Neural cell (in vitro differentiated cells): ENCODE measurements at regions not wholly inside any gene's neighbourhood (a gene's known extent, or its start where the extent isn't known, plus 50 kb on each side); places are given as distances from the start of the nearest gene placed in this dataset.

Experiments
- H2AFZ ChIP-seq: fragments of 200-600, 300-800 bp; sonication (generic), shearing (Covaris generic); 2 replicates; pipeline ENCODE4 v1.6.0; 2014; ENCODE audit warnings: low read depth, mild to moderate bottlenecking, antibody characterized with exemption, low read length, moderate library complexity
- H3F3A ChIP-seq: fragments of 200-600 bp; shearing (Covaris generic); 2 replicates; pipeline ENCODE4 v1.6.1; 2016; ENCODE audit warnings: mild to moderate bottlenecking, moderate library complexity, mixed read lengths, antibody characterized with exemption, low read length; ENCODE audit not compliant: insufficient read depth, poor library complexity, severe bottlenecking
- H3K27ac ChIP-seq: fragments of 200-600, 300-800 bp; sonication (generic), shearing (Covaris generic); 2 replicates; pipeline ENCODE4 v1.5.1; 2014; ENCODE audit warnings: mild to moderate bottlenecking, low read length, moderate library complexity
- H3K27me3 ChIP-seq: fragments of 300-800, 200-600 bp; sonication (generic), shearing (Covaris generic); 2 replicates; pipeline ENCODE4 v1.6.0; 2014; ENCODE audit warnings: mild to moderate bottlenecking, low read depth, low read length, moderate library complexity; ENCODE audit not compliant: insufficient read depth
- H3K36me3 ChIP-seq: fragments of 300-800, 200-600 bp; sonication (generic), shearing (Covaris generic); 2 replicates; pipeline ENCODE4 v1.5.1; 2014; ENCODE audit warnings: mild to moderate bottlenecking, antibody characterized with exemption, low read length, moderate library complexity; ENCODE audit not compliant: insufficient read depth
- H3K4me2 ChIP-seq: fragments of 300-800, 200-600 bp; sonication (generic), shearing (Covaris generic); 2 replicates; pipeline ENCODE4 v1.6.0; 2014; ENCODE audit warnings: mild to moderate bottlenecking, low read length
- H3K4me3 ChIP-seq: fragments of 300-800, 200-600 bp; sonication (generic), shearing (Covaris generic); 2 replicates; pipeline ENCODE4 v1.5.1; 2014; ENCODE audit warnings: mild to moderate bottlenecking, low read length, moderate library complexity
- H3K79me2 ChIP-seq: fragments of 200-600 bp; shearing (Covaris generic); replicated peaks from 2 replicates; pipeline ENCODE4 v1.6.0; 2014; ENCODE audit warnings: mild to moderate bottlenecking, low read length, moderate library complexity; ENCODE audit not compliant: insufficient read depth
- H3K9ac ChIP-seq: fragments of 300-800, 200-600 bp; sonication (generic), shearing (Covaris generic); 2 replicates; pipeline ENCODE4 v1.6.1; 2016; ENCODE audit warnings: mild to moderate bottlenecking, low read length, mixed read lengths
- H3K9me2 ChIP-seq: fragments of 200-600 bp; shearing (Covaris generic); 2 replicates; pipeline ENCODE4 v1.6.1; 2016; ENCODE audit warnings: mild to moderate bottlenecking, low read length, mixed read lengths; ENCODE audit not compliant: insufficient read depth
- H3K9me3 ChIP-seq: fragments of 200-600, 300-800 bp; sonication (generic), shearing (Covaris generic); 2 replicates; pipeline ENCODE4 v1.6.1; 2016; ENCODE audit warnings: mild to moderate bottlenecking, mixed run types, low read length, moderate library complexity, mixed read lengths
- H4K20me1 ChIP-seq: fragments of 200-600 bp; shearing (Covaris generic); 2 replicates; pipeline ENCODE4 v1.6.1; 2016; ENCODE audit warnings: mild to moderate bottlenecking, mixed run types; ENCODE audit not compliant: insufficient read depth
- CTCF ChIP-seq: fragments of 450-650 bp; IDR thresholded peaks from 2 replicates; pipeline ENCODE4 v1.5.1; 2014; ENCODE audit warnings: antibody characterized with exemption, mild to moderate bottlenecking, moderate library complexity; ENCODE audit not compliant: poor library complexity, severe bottlenecking
- EP300 ChIP-seq: fragments of 450-650 bp; conservative IDR thresholded peaks from 2 replicates; pipeline ENCODE4 v1.6.1; 2014; ENCODE audit warnings: antibody characterized with exemption, mild to moderate bottlenecking, moderate library complexity; ENCODE audit not compliant: poor library complexity, severe bottlenecking
- EZH2 ChIP-seq: fragments of 200-600, 300-800 bp; shearing (Covaris generic), sonication (generic); IDR thresholded peaks from 2 replicates; pipeline ENCODE4 v1.6.1; 2014; ENCODE audit warnings: antibody characterized with exemption, low read length, borderline replicate concordance, mild to moderate bottlenecking; ENCODE audit not compliant: insufficient read depth, poor library complexity, severe bottlenecking
- MXI1 ChIP-seq: fragments of 450-650 bp; conservative IDR thresholded peaks from 2 replicates; pipeline ENCODE4 v1.6.1; 2014; ENCODE audit warnings: antibody characterized with exemption, mild to moderate bottlenecking; ENCODE audit not compliant: poor library complexity, severe bottlenecking
- POLR2AphosphoS5 ChIP-seq: IDR thresholded peaks from 2 replicates; pipeline ENCODE4 v1.6.1; 2012
- RAD21 ChIP-seq: fragments of 450-650 bp; conservative IDR thresholded peaks from 2 replicates; pipeline ENCODE4 v1.6.1; 2014; ENCODE audit warnings: antibody characterized with exemption, mild to moderate bottlenecking, moderate library complexity
- REST ChIP-seq: IDR thresholded peaks from 2 replicates; pipeline ENCODE4 v1.6.1; 2012; ENCODE audit warnings: borderline replicate concordance
- SMC3 ChIP-seq: fragments of 450-650 bp; conservative IDR thresholded peaks from 2 replicates; pipeline ENCODE4 v1.6.1; 2014; ENCODE audit warnings: antibody characterized with exemption, mild to moderate bottlenecking, moderate library complexity; ENCODE audit not compliant: poor library complexity
- TAF1 ChIP-seq: IDR thresholded peaks from 2 replicates; pipeline ENCODE4 v1.6.1; 2012; ENCODE audit warnings: low read depth

GRCh38 chr2:204072443-204073324 is 136.1 kb downstream of the ICOS start:
- Histone ChIP-seq H3K27ac (no peak overlapping the region), H3K36me3 (no peaks in the 10 kb centered on the region), H3K27me3 (no peaks in the 10 kb centered on the region), H3K79me2 (no peaks in the 10 kb centered on the region), H3K9me2 (no peaks in the 10 kb centered on the region), H4K20me1 (no peaks in the 10 kb centered on the region), H3F3A (no peaks in the 10 kb centered on the region), H2AFZ (no peak overlapping the region), H3K9ac (no peak overlapping the region), H3K9me3 (no peaks in the 10 kb centered on the region), H3K4me3 (no peak overlapping the region), H3K4me2 (no peak overlapping the region)
- no peak for TF ChIP-seq EZH2
- TF ChIP-seq SMC3 = no peak
- TF ChIP-seq EP300 = no peak
- no peak for TF ChIP-seq TAF1
- TF ChIP-seq MXI1 = no peak
- TF ChIP-seq RAD21 = no peak
- TF ChIP-seq CTCF = no peak
- no peak for TF ChIP-seq REST
- no peak for TF ChIP-seq POLR2AphosphoS5

- Histone ChIP-seq H3K79me2 (no peaks in the 10 kb centered on the region), H3K9me3 (no peaks in the 10 kb centered on the region), H2AFZ (no peak overlapping the region), H3K27me3 (no peaks in the 10 kb centered on the region), H3K4me2 (no peak overlapping the region), H3K9ac (no peak overlapping the region), H3F3A (no peaks in the 10 kb centered on the region), H3K36me3 (no peaks in the 10 kb centered on the region), H3K27ac (no peak overlapping the region), H4K20me1 (no peaks in the 10 kb centered on the region), H3K9me2 (no peaks in the 10 kb centered on the region), H3K4me3 (no peak overlapping the region)
- TF ChIP-seq CTCF (no peak), EZH2 (no peak), TAF1 (no peak), EP300 (no peak), MXI1 (no peak), RAD21 (no peak), SMC3 (no peak), REST (no peak), POLR2AphosphoS5 (no peak)
These were observed 137.9 kb downstream of the ICOS start for GRCh38 chr2:204074456-204074855.
